GM12878 (cell line): ENCODE measurements at regions not wholly inside any gene's neighbourhood (a gene's known extent, or its start where the extent isn't known, plus 50 kb on each side); places are given as distances from the start of the nearest gene placed in this dataset.

Source experiments
- ATAC-seq: fragments of 200-7000 bp; cut with Tn5 transposase; 3 replicates; pipeline ENCODE4 v1.9.1; 2020; ENCODE audit warnings: mild to moderate bottlenecking, moderate library complexity
- BruUV-seq: library from RNA; stranded (reverse); fragments of 400-500 nt; replicated peaks from 2 replicates; lab custom pipeline; 2021; lab: Mats Ljungman, UMichigan
- CTCF ChIA-PET: fragments of 300-600 bp; sonication (Branson Sonifier 250); formaldehyde crosslinking; extraction: SDS; loops from one replicate; lab custom pipeline; 2021; ENCODE audit warnings: inconsistent platforms; lab: Yijun Ruan, JAX
- POLR2A ChIA-PET: fragments of 350-600 bp; formaldehyde crosslinking; extraction: SDS; loops from one replicate; lab custom pipeline; 2021; ENCODE audit warnings: inconsistent platforms; lab: Charles Lee
- RAD21 ChIA-PET: fragments of 300-600 bp; sonication (Branson Sonifier 250); formaldehyde crosslinking; loops from one replicate; lab custom pipeline; 2023; ENCODE audit warnings: antibody characterized with exemption; ENCODE audit not compliant: unreplicated experiment; lab: Charles Lee
- SMC1A ChIA-PET: fragments of 300-600 bp; sonication (Branson Sonifier 250); formaldehyde crosslinking; loops from one replicate; lab custom pipeline; 2023; ENCODE audit not compliant: unreplicated experiment, uncharacterized antibody; lab: Charles Lee
- DNase-seq: peaks from one replicate; pipeline ENCODE4 v3.0.0-alpha.2; 2011; ENCODE audit warnings: low read depth, low spot score
- FAIRE-seq: peaks from 3 replicates; lab custom pipeline; 2011; peaks lifted over from hg19 to GRCh38; lab: Jason Lieb, UNC
- H2AFZ ChIP-seq: 2 replicates; pipeline ENCODE4 v1.6.0; 2011; ENCODE audit warnings: low read depth, low read length, control low read depth; ENCODE audit not compliant: control insufficient read depth
- H3K27ac ChIP-seq: 2 replicates; pipeline ENCODE4 v1.5.1; 2011; ENCODE audit warnings: control low read depth; ENCODE audit not compliant: control insufficient read depth, insufficient read depth
- H3K27me3 ChIP-seq, 2 experiments: replicated peaks in 1 of 2; 2 replicates each; pipeline versions ENCODE4 v1.6.0 to v1.6.1; 2011; ENCODE audit warnings: low read length in 1 of 2; ENCODE audit not compliant: control insufficient read depth in 2 of 2, insufficient read depth in 2 of 2
- H3K36me3 ChIP-seq, 2 experiments: 2 replicates each; pipeline ENCODE4 v1.5.1; 2011; ENCODE audit warnings: low read length in 1 of 2; ENCODE audit not compliant: control insufficient read depth in 2 of 2, insufficient read depth in 2 of 2
- H3K4me1 ChIP-seq: 2 replicates; pipeline ENCODE4 v1.6.1; 2011; ENCODE audit warnings: mild to moderate bottlenecking, low read length, moderate library complexity, mixed read lengths; ENCODE audit not compliant: control insufficient read depth, insufficient read depth
- H3K4me2 ChIP-seq: 2 replicates; pipeline ENCODE4 v1.6.0; 2011; ENCODE audit warnings: control low read depth; ENCODE audit not compliant: control insufficient read depth, insufficient read depth
- H3K4me3 ChIP-seq: fragments of 200-600 bp; sonication (generic); 2 replicates; pipeline ENCODE4 v1.5.1; 2016
- H3K79me2 ChIP-seq: 2 replicates; pipeline ENCODE4 v1.6.0; 2011; ENCODE audit warnings: low read length; ENCODE audit not compliant: control insufficient read depth, insufficient read depth
- H3K9ac ChIP-seq: 2 replicates; pipeline ENCODE4 v1.8.0; 2011; ENCODE audit warnings: low read length, control low read depth, mixed read lengths; ENCODE audit not compliant: control insufficient read depth, insufficient read depth
- H3K9me3 ChIP-seq: replicated peaks from 3 replicates; pipeline ENCODE4 v1.5.1; 2011; ENCODE audit warnings: mild to moderate bottlenecking, low read length; ENCODE audit not compliant: control insufficient read depth, insufficient read depth
- H4K20me1 ChIP-seq: 2 replicates; pipeline ENCODE4 v1.6.0; 2011; ENCODE audit not compliant: control insufficient read depth, insufficient read depth
- EGR1 ChIP-seq, 2 experiments: IDR thresholded peaks; 1 replicate in 1 of 2; 2 replicates in 1 of 2; pipeline ENCODE4 v1.6.1; 2011 to 2012; ENCODE audit warnings: low read depth in 2 of 2, low read length in 2 of 2, borderline replicate concordance in 1 of 2, mild to moderate bottlenecking in 1 of 2, moderate library complexity in 1 of 2
- FOS ChIP-seq: IDR thresholded peaks from 3 replicates; pipeline ENCODE4 v1.6.1; 2011; ENCODE audit warnings: borderline replicate concordance; ENCODE audit not compliant: insufficient read length; ENCODE audit errors: extremely low read depth
- IKZF1 ChIP-seq: fragments of 450-650 bp; conservative IDR thresholded peaks from 2 replicates; pipeline ENCODE4 v1.6.1; 2017; ENCODE audit warnings: antibody characterized with exemption, mild to moderate bottlenecking
- SMAD5 ChIP-seq: IDR thresholded peaks from 2 replicates; pipeline ENCODE4 v1.6.1; 2016; ENCODE audit warnings: antibody characterized with exemption, low read depth
- in situ Hi-C: fragments of 300-500 bp; cut with MboI; formaldehyde crosslinking; loops from 9 replicates; pipeline ENCODE4 v1.14.3; 2018; ENCODE audit warnings: mixed read lengths
- intact Hi-C: fragments of 100-400 bp; cut with micrococcal nuclease; formaldehyde crosslinking; loops from one replicate; pipeline ENCODE4 v1.14.2; 2022; ENCODE audit not compliant: unreplicated experiment
- TF ChIP-seq, protein P1 (sequence below): fragments of 450-650 bp; IDR thresholded peaks from 2 replicates; pipeline ENCODE4 v1.6.1; 2016; ENCODE audit warnings: mild to moderate bottlenecking
- TF ChIP-seq, protein P2 (sequence below): IDR thresholded peaks from 2 replicates; pipeline ENCODE4 v1.6.1; 2011; ENCODE audit warnings: low read depth, mild to moderate bottlenecking, low read length, moderate library complexity, borderline replicate concordance; ENCODE audit errors: extremely low read depth
- TF ChIP-seq, protein P3 (sequence below): fragments of 450-650 bp; formaldehyde crosslinking; IDR thresholded peaks from 2 replicates; pipeline ENCODE4 v1.5.0; 2022; ENCODE audit warnings: mild to moderate bottlenecking, missing genetic modification characterization

DNA sequence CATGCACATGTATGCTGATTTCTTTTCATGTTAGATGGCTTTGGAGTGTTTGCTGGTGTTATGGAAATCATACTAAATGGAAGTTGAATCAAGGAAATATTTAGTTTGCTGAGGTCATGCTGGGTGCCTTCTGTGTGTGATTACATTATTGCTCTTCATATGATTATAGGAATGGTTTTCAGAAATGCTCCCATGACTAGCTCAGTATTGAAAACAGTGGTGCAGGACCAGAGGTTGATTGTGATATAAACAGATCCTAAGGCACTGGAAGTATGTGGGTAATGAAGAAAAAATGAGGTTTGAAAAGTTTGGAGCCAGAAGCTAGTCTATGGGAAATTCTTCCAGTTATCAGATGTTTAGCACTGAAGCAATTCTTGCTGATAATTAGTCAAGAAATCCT lies 693.1 kb downstream of the UTRN start:
- Histone ChIP-seq H3K9ac (no peak overlapping the region), H3K4me2 (no peak overlapping the region), H2AFZ (no peak overlapping the region), H3K4me3 (no peak overlapping the region), H3K79me2 (no peaks in the 10 kb centered on the region), H4K20me1 (no peaks in the 10 kb centered on the region), H3K27me3 (no peaks in the 10 kb centered on the region), H3K9me3 (no peaks in the 10 kb centered on the region), H3K27ac (no peak overlapping the region), H3K4me1 (no peaks in the 10 kb centered on the region), H3K36me3 (no peaks in the 10 kb centered on the region)
- POLR2A ChIA-PET, result interaction anchor here (0.6 kb wide), 1 partner anchor 381 kb away, joined by 3 read pairs; no protein-coding TSS in a partner anchor
- intact Hi-C loops (no loop called here), in situ Hi-C loops (no loop called here)
- RAD21 ChIA-PET, result no interaction called here
- CTCF ChIA-PET, result interaction anchor here (1.2 kb wide), 1 partner anchor 12 kb away, joined by 5 read pairs; no protein-coding TSS in a partner anchor
- BruUV-seq, result no TSS peak
- ATAC-seq (no peak), FAIRE-seq (no peak), DNase-seq (no peak)
- SMC1A ChIA-PET, result no interaction called here
- TF ChIP-seq, protein P1, sequence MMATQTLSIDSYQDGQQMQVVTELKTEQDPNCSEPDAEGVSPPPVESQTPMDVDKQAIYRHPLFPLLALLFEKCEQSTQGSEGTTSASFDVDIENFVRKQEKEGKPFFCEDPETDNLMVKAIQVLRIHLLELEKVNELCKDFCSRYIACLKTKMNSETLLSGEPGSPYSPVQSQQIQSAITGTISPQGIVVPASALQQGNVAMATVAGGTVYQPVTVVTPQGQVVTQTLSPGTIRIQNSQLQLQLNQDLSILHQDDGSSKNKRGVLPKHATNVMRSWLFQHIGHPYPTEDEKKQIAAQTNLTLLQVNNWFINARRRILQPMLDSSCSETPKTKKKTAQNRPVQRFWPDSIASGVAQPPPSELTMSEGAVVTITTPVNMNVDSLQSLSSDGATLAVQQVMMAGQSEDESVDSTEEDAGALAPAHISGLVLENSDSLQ, result no peak
- TF ChIP-seq EGR1 (IDR thresholded peaks at IDR 0.05; ENCODE audit: borderline replicate concordance in 1 of 2, low read depth in 2 of 2, low read length in 2 of 2) (no peak), IKZF1 (no peak), SMAD5 (no peak), FOS (no peak)
- TF ChIP-seq, protein P2, sequence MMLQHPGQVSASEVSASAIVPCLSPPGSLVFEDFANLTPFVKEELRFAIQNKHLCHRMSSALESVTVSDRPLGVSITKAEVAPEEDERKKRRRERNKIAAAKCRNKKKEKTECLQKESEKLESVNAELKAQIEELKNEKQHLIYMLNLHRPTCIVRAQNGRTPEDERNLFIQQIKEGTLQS, result no peak
- TF ChIP-seq, protein P3, sequence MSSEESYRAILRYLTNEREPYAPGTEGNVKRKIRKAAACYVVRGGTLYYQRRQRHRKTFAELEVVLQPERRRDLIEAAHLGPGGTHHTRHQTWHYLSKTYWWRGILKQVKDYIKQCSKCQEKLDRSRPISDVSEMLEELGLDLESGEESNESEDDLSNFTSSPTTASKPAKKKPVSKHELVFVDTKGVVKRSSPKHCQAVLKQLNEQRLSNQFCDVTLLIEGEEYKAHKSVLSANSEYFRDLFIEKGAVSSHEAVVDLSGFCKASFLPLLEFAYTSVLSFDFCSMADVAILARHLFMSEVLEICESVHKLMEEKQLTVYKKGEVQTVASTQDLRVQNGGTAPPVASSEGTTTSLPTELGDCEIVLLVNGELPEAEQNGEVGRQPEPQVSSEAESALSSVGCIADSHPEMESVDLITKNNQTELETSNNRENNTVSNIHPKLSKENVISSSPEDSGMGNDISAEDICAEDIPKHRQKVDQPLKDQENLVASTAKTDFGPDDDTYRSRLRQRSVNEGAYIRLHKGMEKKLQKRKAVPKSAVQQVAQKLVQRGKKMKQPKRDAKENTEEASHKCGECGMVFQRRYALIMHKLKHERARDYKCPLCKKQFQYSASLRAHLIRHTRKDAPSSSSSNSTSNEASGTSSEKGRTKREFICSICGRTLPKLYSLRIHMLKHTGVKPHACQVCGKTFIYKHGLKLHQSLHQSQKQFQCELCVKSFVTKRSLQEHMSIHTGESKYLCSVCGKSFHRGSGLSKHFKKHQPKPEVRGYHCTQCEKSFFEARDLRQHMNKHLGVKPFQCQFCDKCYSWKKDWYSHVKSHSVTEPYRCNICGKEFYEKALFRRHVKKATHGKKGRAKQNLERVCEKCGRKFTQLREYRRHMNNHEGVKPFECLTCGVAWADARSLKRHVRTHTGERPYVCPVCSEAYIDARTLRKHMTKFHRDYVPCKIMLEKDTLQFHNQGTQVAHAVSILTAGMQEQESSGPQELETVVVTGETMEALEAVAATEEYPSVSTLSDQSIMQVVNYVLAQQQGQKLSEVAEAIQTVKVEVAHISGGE (CRISPR knock-in tag), result no peak
